Neural cell (in vitro differentiated cells): ENCODE measurements at regions not wholly inside any gene's neighbourhood (a gene's known extent, or its start where the extent isn't known, plus 50 kb on each side); places are given as distances from the start of the nearest gene placed in this dataset.
"Not testable (repeated sequence)": the region's sequence is repeated elsewhere in the genome, so short reads cannot be mapped to it uniquely, and the experiment has no call there.

Experiments
- H2AFZ ChIP-seq: fragments of 200-600, 300-800 bp; sonication (generic), shearing (Covaris generic); 2 replicates; pipeline ENCODE4 v1.6.0; 2014; ENCODE audit warnings: low read depth, mild to moderate bottlenecking, antibody characterized with exemption, low read length, moderate library complexity
- H3F3A ChIP-seq: fragments of 200-600 bp; shearing (Covaris generic); 2 replicates; pipeline ENCODE4 v1.6.1; 2016; ENCODE audit warnings: mild to moderate bottlenecking, moderate library complexity, mixed read lengths, antibody characterized with exemption, low read length; ENCODE audit not compliant: insufficient read depth, poor library complexity, severe bottlenecking
- H3K27ac ChIP-seq: fragments of 200-600, 300-800 bp; sonication (generic), shearing (Covaris generic); 2 replicates; pipeline ENCODE4 v1.5.1; 2014; ENCODE audit warnings: mild to moderate bottlenecking, low read length, moderate library complexity
- H3K27me3 ChIP-seq: fragments of 300-800, 200-600 bp; sonication (generic), shearing (Covaris generic); 2 replicates; pipeline ENCODE4 v1.6.0; 2014; ENCODE audit warnings: mild to moderate bottlenecking, low read depth, low read length, moderate library complexity; ENCODE audit not compliant: insufficient read depth
- H3K36me3 ChIP-seq: fragments of 300-800, 200-600 bp; sonication (generic), shearing (Covaris generic); 2 replicates; pipeline ENCODE4 v1.5.1; 2014; ENCODE audit warnings: mild to moderate bottlenecking, antibody characterized with exemption, low read length, moderate library complexity; ENCODE audit not compliant: insufficient read depth
- H3K4me2 ChIP-seq: fragments of 300-800, 200-600 bp; sonication (generic), shearing (Covaris generic); 2 replicates; pipeline ENCODE4 v1.6.0; 2014; ENCODE audit warnings: mild to moderate bottlenecking, low read length
- H3K4me3 ChIP-seq: fragments of 300-800, 200-600 bp; sonication (generic), shearing (Covaris generic); 2 replicates; pipeline ENCODE4 v1.5.1; 2014; ENCODE audit warnings: mild to moderate bottlenecking, low read length, moderate library complexity
- H3K79me2 ChIP-seq: fragments of 200-600 bp; shearing (Covaris generic); replicated peaks from 2 replicates; pipeline ENCODE4 v1.6.0; 2014; ENCODE audit warnings: mild to moderate bottlenecking, low read length, moderate library complexity; ENCODE audit not compliant: insufficient read depth
- H3K9ac ChIP-seq: fragments of 300-800, 200-600 bp; sonication (generic), shearing (Covaris generic); 2 replicates; pipeline ENCODE4 v1.6.1; 2016; ENCODE audit warnings: mild to moderate bottlenecking, low read length, mixed read lengths
- H3K9me2 ChIP-seq: fragments of 200-600 bp; shearing (Covaris generic); 2 replicates; pipeline ENCODE4 v1.6.1; 2016; ENCODE audit warnings: mild to moderate bottlenecking, low read length, mixed read lengths; ENCODE audit not compliant: insufficient read depth
- H3K9me3 ChIP-seq: fragments of 200-600, 300-800 bp; sonication (generic), shearing (Covaris generic); 2 replicates; pipeline ENCODE4 v1.6.1; 2016; ENCODE audit warnings: mild to moderate bottlenecking, mixed run types, low read length, moderate library complexity, mixed read lengths
- H4K20me1 ChIP-seq: fragments of 200-600 bp; shearing (Covaris generic); 2 replicates; pipeline ENCODE4 v1.6.1; 2016; ENCODE audit warnings: mild to moderate bottlenecking, mixed run types; ENCODE audit not compliant: insufficient read depth
- CTCF ChIP-seq: fragments of 450-650 bp; IDR thresholded peaks from 2 replicates; pipeline ENCODE4 v1.5.1; 2014; ENCODE audit warnings: antibody characterized with exemption, mild to moderate bottlenecking, moderate library complexity; ENCODE audit not compliant: poor library complexity, severe bottlenecking
- EP300 ChIP-seq: fragments of 450-650 bp; conservative IDR thresholded peaks from 2 replicates; pipeline ENCODE4 v1.6.1; 2014; ENCODE audit warnings: antibody characterized with exemption, mild to moderate bottlenecking, moderate library complexity; ENCODE audit not compliant: poor library complexity, severe bottlenecking
- EZH2 ChIP-seq: fragments of 200-600, 300-800 bp; shearing (Covaris generic), sonication (generic); IDR thresholded peaks from 2 replicates; pipeline ENCODE4 v1.6.1; 2014; ENCODE audit warnings: antibody characterized with exemption, low read length, borderline replicate concordance, mild to moderate bottlenecking; ENCODE audit not compliant: insufficient read depth, poor library complexity, severe bottlenecking
- POLR2AphosphoS5 ChIP-seq: IDR thresholded peaks from 2 replicates; pipeline ENCODE4 v1.6.1; 2012
- RAD21 ChIP-seq: fragments of 450-650 bp; conservative IDR thresholded peaks from 2 replicates; pipeline ENCODE4 v1.6.1; 2014; ENCODE audit warnings: antibody characterized with exemption, mild to moderate bottlenecking, moderate library complexity
- REST ChIP-seq: IDR thresholded peaks from 2 replicates; pipeline ENCODE4 v1.6.1; 2012; ENCODE audit warnings: borderline replicate concordance
- SMC3 ChIP-seq: fragments of 450-650 bp; conservative IDR thresholded peaks from 2 replicates; pipeline ENCODE4 v1.6.1; 2014; ENCODE audit warnings: antibody characterized with exemption, mild to moderate bottlenecking, moderate library complexity; ENCODE audit not compliant: poor library complexity
- TAF1 ChIP-seq: IDR thresholded peaks from 2 replicates; pipeline ENCODE4 v1.6.1; 2012; ENCODE audit warnings: low read depth

GRCh38 chr20:57973886-57974285 lies 254.6 kb downstream of the ANKRD60 start (continued):
- no peak for TF ChIP-seq EZH2
- TF ChIP-seq EP300, result no peak

- not testable (repeated sequence) for H4K20me1 ChIP-seq, H3K9me3 ChIP-seq, H3K4me2 ChIP-seq, H3K36me3 ChIP-seq, H3K9me2 ChIP-seq, H3K79me2 ChIP-seq, H3F3A ChIP-seq, H2AFZ ChIP-seq, H3K9ac ChIP-seq, H3K27me3 ChIP-seq, H3K4me3 ChIP-seq, H3K27ac ChIP-seq
Observed at GRCh38 chr20:57971583-57971982, 256.9 kb downstream of the ANKRD60 start.

- Histone ChIP-seq H3K4me3 (no peak overlapping the region), H3K9me2 (no peaks in the 10 kb centered on the region), H3K79me2 (no peaks in the 10 kb centered on the region), H3F3A (no peaks in the 10 kb centered on the region), H3K27ac (no peak overlapping the region), H2AFZ (no peak overlapping the region), H3K9ac (no peak overlapping the region), H3K27me3 (no peaks in the 10 kb centered on the region), H3K4me2 (no peak overlapping the region), H3K9me3 (no peaks in the 10 kb centered on the region), H3K36me3 (no peaks in the 10 kb centered on the region), H4K20me1 (no peaks in the 10 kb centered on the region)
- TF ChIP-seq CTCF, result no peak
- no peak for TF ChIP-seq EP300
- no peak for TF ChIP-seq EZH2
- no peak for TF ChIP-seq REST
- TF ChIP-seq TAF1, result no peak
- no peak for TF ChIP-seq RAD21
- no peak for TF ChIP-seq POLR2AphosphoS5
- TF ChIP-seq SMC3, result no peak
Observed at GRCh38 chr20:57970856-57971255, 257.6 kb downstream of the ANKRD60 start.
